Smooth muscle cell (in vitro differentiated cells): ENCODE measurements at regions not wholly inside any gene's neighbourhood (a gene's known extent, or its start where the extent isn't known, plus 50 kb on each side); places are given as distances from the start of the nearest gene placed in this dataset.

Experiments
- DNase-seq: peaks from one replicate; lab custom pipeline; 2025; ENCODE audit not compliant: unreplicated experiment; lab: John Stamatoyannopoulos, UW
- H2AFZ ChIP-seq: fragments of 200-600 bp; sonication (generic); 2 replicates; pipeline ENCODE4 v1.6.0; 2016; ENCODE audit warnings: antibody characterized with exemption, low read depth, mild to moderate bottlenecking
- H3F3A ChIP-seq: fragments of 200-600 bp; sonication (generic); 2 replicates; pipeline ENCODE4 v1.6.0; 2017; ENCODE audit warnings: antibody characterized with exemption, low read depth
- H3K27ac ChIP-seq: fragments of 200-600 bp; sonication (generic); 2 replicates; pipeline ENCODE4 v1.5.1; 2016; ENCODE audit warnings: low read depth, mild to moderate bottlenecking
- H3K27me3 ChIP-seq: fragments of 200-600 bp; sonication (generic); 2 replicates; pipeline ENCODE4 v1.6.1; 2016; ENCODE audit warnings: low read depth, mild to moderate bottlenecking
- H3K36me3 ChIP-seq: fragments of 200-600 bp; sonication (generic); 2 replicates; pipeline ENCODE4 v1.5.1; 2016; ENCODE audit warnings: low read depth
- H3K4me1 ChIP-seq: fragments of 200-600 bp; sonication (generic); 2 replicates; pipeline ENCODE4 v1.5.1; 2016; ENCODE audit warnings: low read depth
- H3K4me2 ChIP-seq: fragments of 200-600 bp; sonication (generic); 2 replicates; pipeline ENCODE4 v1.6.0; 2016; ENCODE audit warnings: mild to moderate bottlenecking
- H3K4me3 ChIP-seq: fragments of 200-600 bp; sonication (generic); 2 replicates; pipeline ENCODE4 v1.5.1; 2016; ENCODE audit warnings: mild to moderate bottlenecking
- H3K79me2 ChIP-seq: fragments of 200-600 bp; sonication (generic); 2 replicates; pipeline ENCODE4 v1.6.0; 2016; ENCODE audit warnings: low read depth, mild to moderate bottlenecking
- H3K9ac ChIP-seq: fragments of 200-600 bp; sonication (generic); 2 replicates; pipeline ENCODE4 v1.6.0; 2016; ENCODE audit warnings: low read depth
- H3K9me3 ChIP-seq: fragments of 200-600 bp; sonication (generic); replicated peaks from 2 replicates; pipeline ENCODE4 v1.5.1; 2016; ENCODE audit warnings: low read depth
- H4K20me1 ChIP-seq: fragments of 200-600 bp; sonication (generic); 2 replicates; pipeline ENCODE4 v1.6.0; 2016; ENCODE audit warnings: low read depth
- CTCF ChIP-seq: fragments of 200-600 bp; sonication (generic); IDR thresholded peaks from 2 replicates; pipeline ENCODE4 v1.5.1; 2017; ENCODE audit warnings: borderline replicate concordance, mild to moderate bottlenecking, antibody characterized with exemption; ENCODE audit not compliant: insufficient read depth, poor library complexity, severe bottlenecking
- WGBS: methylation state at CpG from one replicate; pipeline ENCODE4 v1.1.7; 2016; ENCODE audit warnings: low lambda C conversion rate; 5-methylcytosine and 5-hydroxymethylcytosine counted together

GRCh38 chr2:593356-594026 lies 83.7 kb downstream of the TMEM18 start:
- H3K4me1 ChIP-seq = no peaks in the 10 kb centered on the region
- WGBS = 89% methylated on average over 17 of the region's 17 CpGs
- H3K27ac ChIP-seq = no peak overlapping the region
- no peaks in the 10 kb centered on the region for H3K36me3 ChIP-seq
- H3K9me3 ChIP-seq = no peaks in the 10 kb centered on the region
- H3K27me3 ChIP-seq = no peaks in the 10 kb centered on the region
- H2AFZ ChIP-seq = no peak overlapping the region
- no peak for TF ChIP-seq CTCF
- no peaks in the 10 kb centered on the region for H3K79me2 ChIP-seq
- no peaks in the 10 kb centered on the region for H4K20me1 ChIP-seq
- H3K4me3 ChIP-seq = no peak overlapping the region
- H3K9ac ChIP-seq = no peak overlapping the region
- H3F3A ChIP-seq = no peaks in the 10 kb centered on the region
- no peak for DNase-seq
- H3K4me2 ChIP-seq = no peak overlapping the region

GRCh38 chr2:592737-593136 lies 84.5 kb downstream of the TMEM18 start:
- Histone ChIP-seq H3K27ac (no peak overlapping the region), H3K4me2 (no peak overlapping the region)
- 95% methylated on average over 8 of the region's 8 CpGs for WGBS

GRCh38 chr2:590214-591175 lies 86.7 kb downstream of the TMEM18 start:
- 82% methylated on average over 19 of the region's 19 CpGs for WGBS
- H3K27ac ChIP-seq = no peak overlapping the region
- H3K4me2 ChIP-seq = no peak overlapping the region
- no peaks in the 10 kb centered on the region for H3K27me3 ChIP-seq
- no peak for TF ChIP-seq CTCF
- H3K9ac ChIP-seq = no peak overlapping the region
- DNase-seq = no peak
- H3K79me2 ChIP-seq = no peaks in the 10 kb centered on the region
- no peaks in the 10 kb centered on the region for H3K36me3 ChIP-seq
- no peaks in the 10 kb centered on the region for H3F3A ChIP-seq
- no peak overlapping the region for H2AFZ ChIP-seq
- no peaks in the 10 kb centered on the region for H3K9me3 ChIP-seq
- H3K4me1 ChIP-seq = peaks cover 9% of the 10 kb centered on the region
- H4K20me1 ChIP-seq = no peaks in the 10 kb centered on the region
- H3K4me3 ChIP-seq = no peak overlapping the region

More at GRCh38 chr2:592737-593136, 84.5 kb downstream of the TMEM18 start:
- H2AFZ ChIP-seq = no peak overlapping the region
- H3K27me3 ChIP-seq = no peaks in the 10 kb centered on the region
- no peak overlapping the region for H3K4me3 ChIP-seq
- no peaks in the 10 kb centered on the region for H3K4me1 ChIP-seq
- TF ChIP-seq CTCF = no peak
- no peaks in the 10 kb centered on the region for H3F3A ChIP-seq
- H3K9ac ChIP-seq = no peak overlapping the region
- no peaks in the 10 kb centered on the region for H3K79me2 ChIP-seq
- H3K9me3 ChIP-seq = no peaks in the 10 kb centered on the region
- no peak for DNase-seq
- H3K36me3 ChIP-seq = no peaks in the 10 kb centered on the region
- H4K20me1 ChIP-seq = no peaks in the 10 kb centered on the region
